PC-9 (cell line): ENCODE measurements at regions not wholly inside any gene's neighbourhood (a gene's known extent, or its start where the extent isn't known, plus 50 kb on each side); places are given as distances from the start of the nearest gene placed in this dataset.
"Not testable (repeated sequence)": the region's sequence is repeated elsewhere in the genome, so short reads cannot be mapped to it uniquely, and the experiment has no call there.

Experiments used
- BruUV-seq: library from RNA; stranded (reverse); fragments of 400-500 nt; replicated peaks from 2 replicates; lab custom pipeline; 2021; lab: Mats Ljungman, UMichigan
- CTCF ChIA-PET: fragments of 300-600 bp; sonication (Branson Sonifier 250); formaldehyde crosslinking; loops from one replicate; lab custom pipeline; 2022; ENCODE audit warnings: antibody characterized with exemption; lab: Charles Lee
- POLR2A ChIA-PET: fragments of 300-600 bp; sonication (Branson Sonifier 250); formaldehyde crosslinking; loops from one replicate; lab custom pipeline; 2022; ENCODE audit warnings: antibody characterized with exemption; ENCODE audit not compliant: unreplicated experiment; lab: Charles Lee
- DNase-seq, 2 experiments: peaks; one replicate each; pipeline versions ENCODE4 v3.0.0 to v3.0.0-alpha.2; 2015 to 2022; ENCODE audit warnings: mixed read lengths in 1 of 2
- H2AFZ ChIP-seq: fragments of 200-600 bp; sonication (generic); 2 replicates; pipeline ENCODE4 v1.8.1; 2017; ENCODE audit warnings: antibody characterized with exemption
- H3F3A ChIP-seq: fragments of 200-600 bp; sonication (generic); 2 replicates; pipeline ENCODE4 v1.8.1; 2017; ENCODE audit warnings: antibody characterized with exemption, mild to moderate bottlenecking, low read depth; ENCODE audit not compliant: insufficient read depth
- H3K27ac ChIP-seq: fragments of 200-600 bp; sonication (generic); 2 replicates; pipeline ENCODE4 v1.6.1; 2016; ENCODE audit warnings: mixed run types
- H3K27me3 ChIP-seq: fragments of 200-600 bp; sonication (generic); 2 replicates; pipeline ENCODE4 v1.6.1; 2016; ENCODE audit warnings: low read depth, mixed run types; ENCODE audit not compliant: insufficient read depth
- H3K36me3 ChIP-seq: fragments of 200-600 bp; sonication (generic); 2 replicates; pipeline ENCODE4 v1.6.1; 2016; ENCODE audit warnings: low read depth, mixed run types
- H3K4me1 ChIP-seq: fragments of 200-600 bp; sonication (generic); replicated peaks from 2 replicates; pipeline ENCODE4 v1.6.1; 2016; ENCODE audit warnings: mixed run types; ENCODE audit not compliant: insufficient read depth
- H3K4me2 ChIP-seq: fragments of 200-600 bp; sonication (generic); 2 replicates; pipeline ENCODE4 v1.6.1; 2017; ENCODE audit warnings: mixed run types
- H3K4me3 ChIP-seq: fragments of 200-600 bp; sonication (generic); 2 replicates; pipeline ENCODE4 v1.6.1; 2016; ENCODE audit warnings: mixed run types
- H3K79me2 ChIP-seq: fragments of 200-600 bp; sonication (generic); 2 replicates; pipeline ENCODE4 v1.6.1; 2017; ENCODE audit warnings: low read depth, mixed run types
- H3K9me2 ChIP-seq: fragments of 200-600 bp; sonication (generic); 2 replicates; pipeline ENCODE4 v1.8.1; 2017; ENCODE audit warnings: mild to moderate bottlenecking; ENCODE audit not compliant: insufficient read depth
- H3K9me3 ChIP-seq: fragments of 200-600 bp; sonication (generic); 2 replicates; pipeline ENCODE4 v1.8.1; 2016; ENCODE audit warnings: low read depth; ENCODE audit not compliant: insufficient read depth
- H4K20me1 ChIP-seq: fragments of 200-600 bp; sonication (generic); 2 replicates; pipeline ENCODE4 v1.8.1; 2017; ENCODE audit not compliant: insufficient read depth
- CTCF ChIP-seq: fragments of 200-600 bp; sonication (generic); conservative IDR thresholded peaks from 2 replicates; pipeline ENCODE4 v1.6.1; 2017; ENCODE audit warnings: mixed run types, antibody characterized with exemption, mild to moderate bottlenecking, moderate library complexity
- EZH2 ChIP-seq: fragments of 200-600 bp; sonication (generic); IDR thresholded peaks from 2 replicates; pipeline ENCODE4 v1.8.0; 2017; ENCODE audit warnings: antibody characterized with exemption, low read depth
- intact Hi-C: fragments of 100-400 bp; cut with micrococcal nuclease; formaldehyde crosslinking; loops from one replicate; pipeline ENCODE4 v1.10.0; 2022; ENCODE audit not compliant: unreplicated experiment

GRCh38 chr4:127400731-127401346 is 231.9 kb upstream of the INTU start:
- CTCF ChIA-PET, result interaction anchor here (0.6 to 0.9 kb wide), 2 partner anchors 20 to 820 kb away, joined by 3 read pairs; no protein-coding TSS in a partner anchor
- Histone ChIP-seq H3K9me2 (no peaks in the 10 kb centered on the region; the same call in 1 of the 2 replicates), H3K4me1 (no peaks in the 10 kb centered on the region), H3K79me2 (no peaks in the 10 kb centered on the region), H3K4me3 (no peak overlapping the region), H3F3A (no peaks in the 10 kb centered on the region), H3K9me3 (no peaks in the 10 kb centered on the region), H3K27ac (no peak overlapping the region), H3K36me3 (no peaks in the 10 kb centered on the region), H3K4me2 (no peak overlapping the region), H4K20me1 (no peaks in the 10 kb centered on the region), H3K27me3 (no peaks in the 10 kb centered on the region), H2AFZ (no peak overlapping the region)
- intact Hi-C loops, result no loop called here
- no TSS peak for BruUV-seq
- POLR2A ChIA-PET, result no interaction called here
- TF ChIP-seq EZH2 (no peak), CTCF (peak; percentile 80)
- DNase-seq, result peak; percentile 46 to 47

GRCh38 chr4:127403471-127404084 is 229.2 kb upstream of the INTU start:
- ChIA-PET POLR2A (no interaction called here), CTCF (no interaction called here)
- no peaks in the 10 kb centered on the region for H3K27me3 ChIP-seq
- H3K4me1 ChIP-seq, result no peaks in the 10 kb centered on the region
- H2AFZ ChIP-seq, result no peak overlapping the region
- no TSS peak for BruUV-seq
- H3K9me2 ChIP-seq, result no peaks in the 10 kb centered on the region
- no peak overlapping the region for H3K4me3 ChIP-seq
- H3K9me3 ChIP-seq, result peaks cover 16% of the 10 kb centered on the region
- intact Hi-C loops, result no loop called here
- peaks cover 8% of the 10 kb centered on the region; the same call in 1 of the 2 replicates for H3F3A ChIP-seq
- H3K27ac ChIP-seq, result no peak overlapping the region
- DNase-seq, result no peak
- H3K36me3 ChIP-seq, result no peaks in the 10 kb centered on the region
- no peak overlapping the region for H3K4me2 ChIP-seq
- no peaks in the 10 kb centered on the region for H4K20me1 ChIP-seq
- TF ChIP-seq CTCF, result no peak
- TF ChIP-seq EZH2, result no peak
- no peaks in the 10 kb centered on the region for H3K79me2 ChIP-seq

GRCh38 chr4:127406187-127406586 is 226.6 kb upstream of the INTU start:
- Histone ChIP-seq H3K36me3 (no peaks in the 10 kb centered on the region), H4K20me1 (no peaks in the 10 kb centered on the region), H2AFZ (no peak overlapping the region), H3K79me2 (no peaks in the 10 kb centered on the region), H3K4me3 (no peak overlapping the region), H3K27me3 (no peaks in the 10 kb centered on the region), H3K4me1 (no peaks in the 10 kb centered on the region), H3K27ac (no peak overlapping the region), H3K4me2 (no peak overlapping the region), H3K9me2 (no peaks in the 10 kb centered on the region), H3K9me3 (peaks cover 17% of the 10 kb centered on the region), H3F3A (peaks cover 8% of the 10 kb centered on the region; the same call in 1 of the 2 replicates)
- ChIA-PET CTCF (no interaction called here), POLR2A (no interaction called here)
- DNase-seq, result no peak
- no TSS peak for BruUV-seq
- intact Hi-C loops, result no loop called here
- no peak for TF ChIP-seq CTCF
- no peak for TF ChIP-seq EZH2

GRCh38 chr4:127407572-127407971 is 225.2 kb upstream of the INTU start:
- H3K36me3 ChIP-seq, H3K4me3 ChIP-seq, H3K4me1 ChIP-seq, H3K9me2 ChIP-seq, H3F3A ChIP-seq, POLR2A ChIA-PET, H3K79me2 ChIP-seq, H3K4me2 ChIP-seq, BruUV-seq, H3K27me3 ChIP-seq, H2AFZ ChIP-seq, H4K20me1 ChIP-seq, intact Hi-C loops, CTCF ChIA-PET, H3K27ac ChIP-seq: not testable (repeated sequence)
- DNase-seq, result peak; percentile 31 to 39
- peaks cover 17% of the 10 kb centered on the region for H3K9me3 ChIP-seq
